Left renal cortex interstitium (tissue), 4 donors: ENCODE measurements at regions not wholly inside any gene's neighbourhood (a gene's known extent, or its start where the extent isn't known, plus 50 kb on each side); places are given as distances from the start of the nearest gene placed in this dataset.

ENCODE experiments used
- DNase-seq, 4 donors: peaks; one replicate each; pipeline ENCODE4 v3.0.0-alpha.2; 2013; ENCODE audit warnings: low read depth in 4 of 4, low spot score in 2 of 4, missing footprints in 1 of 4

- no peak for DNase-seq
Measured at GRCh38 chr3:44042772-44043171, 198.9 kb upstream of the TOPAZ1 start.

DNA sequence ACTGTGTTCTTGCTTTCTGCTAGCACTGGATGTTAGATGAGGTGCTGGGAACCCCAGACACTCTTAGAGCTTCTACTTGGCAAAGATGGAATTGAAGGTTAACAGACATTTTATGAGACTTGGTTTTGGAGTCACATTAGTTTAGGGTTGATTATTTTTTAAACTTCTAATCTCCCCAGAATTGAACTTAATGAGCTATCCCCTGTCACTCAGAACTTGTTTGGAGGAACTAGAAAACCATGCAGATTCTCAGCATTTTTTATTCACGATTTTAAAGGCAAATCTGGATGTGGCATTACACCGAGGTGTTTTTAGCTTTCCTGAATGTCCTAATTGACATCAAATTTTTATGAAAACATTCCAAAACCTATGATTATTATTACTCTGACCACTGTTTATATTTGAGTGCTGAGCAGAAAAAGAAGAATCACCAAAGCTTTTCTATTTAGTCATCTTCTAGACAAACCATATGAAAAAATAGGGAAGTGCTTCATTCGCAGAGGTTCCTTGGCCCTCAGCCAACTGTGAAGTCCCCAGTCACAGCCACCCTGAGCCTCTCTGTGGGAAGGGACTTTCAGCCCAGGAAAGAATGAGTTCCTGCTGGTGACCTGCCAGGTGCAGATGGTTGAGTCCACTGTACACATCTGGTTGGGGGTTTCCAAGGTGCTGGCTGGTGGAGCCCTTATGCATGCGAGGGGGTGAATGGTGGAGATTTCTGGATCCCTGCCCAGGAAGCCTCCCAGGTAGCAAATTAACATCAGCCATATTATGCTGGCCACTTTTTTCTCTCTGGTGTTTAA, 196.0 kb upstream of the TOPAZ1 start:
- no peak for DNase-seq

- DNase-seq: no peak
Measured at GRCh38 chr3:44047796-44048195, 193.9 kb upstream of the TOPAZ1 start.

DNA sequence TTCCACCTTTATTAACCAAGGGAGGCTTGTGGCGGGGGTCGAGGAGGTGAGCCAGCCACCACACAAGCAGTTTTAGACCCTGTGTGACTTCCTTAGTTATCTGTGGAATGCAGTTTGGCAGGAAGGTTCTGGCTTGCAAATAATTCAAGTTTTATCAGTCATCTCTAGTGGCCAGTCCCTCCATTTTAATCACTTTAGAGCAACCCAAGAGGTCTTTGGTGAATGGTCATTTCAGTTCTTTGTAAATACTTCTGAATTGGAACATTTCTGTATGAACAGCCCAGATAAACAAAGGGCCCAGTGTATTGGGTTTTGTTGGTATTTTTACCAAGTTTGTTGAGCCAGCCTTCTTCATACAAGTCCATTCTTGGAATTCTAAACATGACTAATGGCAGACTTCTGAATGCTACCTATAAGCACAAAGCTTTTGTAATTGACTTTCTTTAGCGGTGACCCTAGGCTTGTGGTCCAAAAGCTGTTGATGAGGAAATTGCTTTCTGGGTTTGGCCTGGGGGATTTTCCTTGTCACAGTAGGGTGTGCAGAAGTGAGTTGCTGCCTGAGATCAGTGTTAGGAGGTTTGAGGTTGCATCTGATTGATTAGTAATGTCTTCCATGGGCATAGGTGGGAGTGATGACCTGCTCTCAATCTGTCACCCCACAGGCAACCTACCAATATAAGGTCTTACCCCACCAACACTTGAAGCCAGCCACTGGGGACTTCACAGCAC, 193.3 kb upstream of the TOPAZ1 start:
- no peak for DNase-seq

DNA sequence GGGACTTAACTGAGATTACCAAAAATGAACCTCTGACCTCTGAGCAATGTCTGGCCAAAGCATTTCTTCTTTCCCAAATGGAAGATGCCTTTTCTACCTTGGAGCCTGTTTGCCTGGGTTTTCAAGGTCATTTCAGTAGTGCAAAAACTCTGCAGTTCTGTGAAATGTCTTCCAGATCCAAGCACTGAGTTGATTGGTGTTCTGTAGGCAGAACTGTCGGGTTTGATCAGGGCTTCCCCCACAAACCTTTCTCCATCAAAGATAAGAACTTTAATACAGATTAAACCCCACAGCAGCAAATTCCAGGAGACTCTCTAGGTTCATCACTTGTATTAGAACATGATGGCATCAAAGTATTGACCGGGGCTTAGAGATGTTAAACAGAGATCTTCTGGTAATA, 192.7 kb upstream of the TOPAZ1 start:
- no peak for DNase-seq

- DNase-seq: no peak
Measured at GRCh38 chr3:44050101-44050500, 191.6 kb upstream of the TOPAZ1 start.

- DNase-seq: no peak
Measured at GRCh38 chr3:44050867-44051266, 190.8 kb upstream of the TOPAZ1 start.

- no peak for DNase-seq
Measured at GRCh38 chr3:44055951-44056350, 185.7 kb upstream of the TOPAZ1 start.

- no peak for DNase-seq
Measured at GRCh38 chr3:44056446-44057240, 185.0 kb upstream of the TOPAZ1 start.

DNA sequence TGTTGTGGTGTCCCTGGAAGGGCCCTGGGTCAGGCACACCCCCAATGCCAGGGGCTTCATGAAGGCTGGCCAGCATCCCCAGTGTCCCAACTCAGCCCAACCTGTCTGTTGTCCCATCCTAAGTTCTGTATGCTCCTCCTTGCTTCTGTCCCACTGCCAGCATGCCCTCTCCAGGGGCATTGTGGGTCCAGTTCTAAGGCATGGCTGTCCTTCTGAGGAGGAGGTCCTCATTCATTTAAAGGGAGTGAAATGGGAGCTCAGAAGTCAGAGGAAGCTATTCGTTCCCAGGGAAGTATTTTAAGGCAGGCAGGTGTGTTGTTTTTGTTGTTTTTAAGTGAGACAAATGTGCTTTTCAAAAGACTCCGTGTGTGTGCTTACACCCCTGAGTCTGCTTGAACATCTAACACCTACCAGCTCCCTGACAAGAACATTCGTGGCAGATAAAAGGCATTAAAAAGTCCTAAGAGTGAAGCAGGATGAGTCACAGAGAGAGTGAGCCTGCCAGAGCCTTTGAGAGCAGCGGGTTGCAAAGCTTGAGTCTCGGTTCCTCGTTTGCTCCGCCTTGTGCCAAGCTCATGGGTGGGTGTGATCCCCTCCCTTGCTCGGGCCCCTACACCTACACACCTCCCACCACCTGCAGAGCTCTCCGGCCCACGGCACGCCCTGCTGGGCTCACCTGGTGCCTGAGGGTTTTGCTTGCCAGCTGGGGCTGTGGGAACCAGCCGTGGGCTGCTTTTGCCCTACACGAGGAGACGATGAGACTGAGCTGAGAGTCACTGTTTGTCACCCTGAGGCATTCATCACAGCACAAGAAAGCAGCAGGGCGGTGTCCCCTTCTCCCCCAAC, 183.4 kb upstream of the TOPAZ1 start:
- no peak for DNase-seq

DNA sequence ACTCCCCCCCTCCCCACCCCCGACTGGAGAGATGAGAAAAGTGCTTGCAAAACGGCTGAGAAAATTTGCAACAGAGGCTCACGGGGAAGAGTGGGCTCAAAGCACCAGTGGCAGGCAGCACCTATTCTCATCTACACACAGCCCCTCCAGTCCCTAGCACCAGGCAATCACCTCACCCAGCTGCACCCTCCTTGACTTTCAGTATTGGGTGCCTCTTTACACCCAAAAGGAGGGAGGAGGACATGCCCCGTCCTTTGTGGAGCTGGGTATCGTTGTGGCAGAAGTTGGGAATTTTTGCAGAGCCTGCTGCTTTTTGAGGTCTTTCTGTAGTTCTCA, 182.8 kb upstream of the TOPAZ1 start:
- DNase-seq: no peak

- DNase-seq: no peak
Measured at GRCh38 chr3:44060164-44060563, 181.5 kb upstream of the TOPAZ1 start.

DNA sequence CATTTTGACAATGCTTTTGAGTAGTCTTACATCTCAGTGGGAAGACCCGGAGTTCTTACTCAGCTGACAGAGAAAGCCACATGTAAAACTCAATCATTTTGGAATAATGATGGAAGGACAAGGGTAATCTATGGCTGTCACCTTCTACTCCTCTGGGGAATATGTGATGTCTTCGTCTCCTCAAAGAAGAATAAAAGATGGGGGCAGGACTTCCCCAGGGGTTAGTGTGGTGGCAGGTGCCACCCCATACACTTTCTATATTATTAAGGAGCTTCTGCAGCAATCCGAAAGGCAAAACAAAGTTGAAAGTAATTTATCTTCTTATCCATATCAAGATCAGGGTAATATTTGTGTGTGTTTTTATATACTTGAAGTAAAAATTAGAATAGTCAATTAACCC, 180.4 kb upstream of the TOPAZ1 start:
- DNase-seq: no peak

GRCh38 chr3:44061961-44062360, 179.7 kb upstream of the TOPAZ1 start:
- DNase-seq: no peak

GRCh38 chr3:44065311-44066094, 176.2 kb upstream of the TOPAZ1 start:
- no peak for DNase-seq

DNA sequence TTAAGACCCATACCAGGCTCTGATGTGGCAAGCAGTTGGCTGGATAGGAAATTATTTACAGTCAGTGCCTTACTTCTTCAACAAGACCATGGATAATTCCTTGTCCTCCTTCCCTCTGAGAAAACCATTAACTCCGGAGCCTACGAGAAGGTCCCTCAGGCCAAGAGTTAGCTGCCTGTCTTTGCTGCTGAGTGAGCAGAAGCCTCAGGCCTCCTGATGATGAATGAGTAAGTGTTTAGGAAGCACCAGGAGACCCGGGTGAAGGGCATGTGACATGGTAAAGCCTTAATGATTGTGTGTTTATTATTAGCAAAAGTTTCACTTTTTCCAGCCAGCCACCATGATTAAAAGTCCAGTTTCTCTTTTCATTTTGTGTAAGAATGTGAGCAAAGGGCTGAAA, 174.9 kb upstream of the TOPAZ1 start:
- no peak for DNase-seq

DNA sequence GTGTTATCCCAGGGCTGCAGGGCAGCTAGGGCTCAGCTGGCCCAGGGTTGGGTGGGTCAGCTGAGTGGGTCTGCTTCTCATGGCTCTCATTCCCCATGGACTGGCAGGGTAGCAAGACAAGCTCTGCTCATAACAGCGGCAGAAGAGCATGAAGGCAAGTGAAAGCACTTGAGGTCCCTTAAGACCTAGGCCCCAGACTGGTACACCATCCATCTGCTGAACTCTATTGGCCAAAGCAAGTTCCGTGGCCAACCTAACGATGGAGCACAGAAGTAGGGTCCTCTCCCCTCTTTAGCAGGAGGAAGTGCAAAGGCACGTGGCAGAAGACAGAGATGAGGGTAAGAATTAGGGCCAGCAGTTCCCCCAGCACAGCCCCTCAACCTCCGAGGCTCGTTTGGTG, 174.3 kb upstream of the TOPAZ1 start:
- DNase-seq: no peak

DNA sequence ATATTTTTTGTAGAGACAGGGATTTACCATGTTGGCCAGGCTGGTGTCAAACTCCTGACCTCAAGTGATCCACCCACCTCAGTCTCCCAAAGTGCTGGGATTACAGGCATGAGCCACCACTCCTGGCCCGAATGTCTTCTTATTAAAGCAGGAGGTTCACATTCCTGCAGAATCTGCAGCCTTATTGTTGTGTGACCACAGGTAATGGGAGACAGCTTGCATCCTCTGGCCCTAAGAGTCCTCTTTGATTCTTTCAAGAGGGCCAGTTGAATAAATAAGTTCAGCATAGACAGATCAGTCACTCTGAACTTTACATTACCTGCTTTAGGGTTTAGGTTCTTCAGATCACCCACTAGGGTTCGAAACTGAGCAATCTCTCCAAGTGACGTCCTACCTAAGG, 172.9 kb upstream of the TOPAZ1 start:
- DNase-seq: no peak

- DNase-seq: no peak
Measured at GRCh38 chr3:44069276-44069675, 172.4 kb upstream of the TOPAZ1 start.
